IPS-18c (cell line): ENCODE measurements at regions not wholly inside any gene's neighbourhood (a gene's known extent, or its start where the extent isn't known, plus 50 kb on each side); places are given as distances from the start of the nearest gene placed in this dataset.

Source experiments
- H3K4me3 ChIP-seq: 2 replicates; pipeline ENCODE4 v1.7.0; 2013; ENCODE audit warnings: low read depth, mild to moderate bottlenecking, low read length, moderate library complexity; ENCODE audit not compliant: insufficient read depth
- H3K9me3 ChIP-seq: one replicate; pipeline ENCODE4 v1.6.1; 2013; ENCODE audit warnings: mild to moderate bottlenecking, low read length, moderate library complexity; ENCODE audit not compliant: control insufficient read depth, insufficient read depth

DNA sequence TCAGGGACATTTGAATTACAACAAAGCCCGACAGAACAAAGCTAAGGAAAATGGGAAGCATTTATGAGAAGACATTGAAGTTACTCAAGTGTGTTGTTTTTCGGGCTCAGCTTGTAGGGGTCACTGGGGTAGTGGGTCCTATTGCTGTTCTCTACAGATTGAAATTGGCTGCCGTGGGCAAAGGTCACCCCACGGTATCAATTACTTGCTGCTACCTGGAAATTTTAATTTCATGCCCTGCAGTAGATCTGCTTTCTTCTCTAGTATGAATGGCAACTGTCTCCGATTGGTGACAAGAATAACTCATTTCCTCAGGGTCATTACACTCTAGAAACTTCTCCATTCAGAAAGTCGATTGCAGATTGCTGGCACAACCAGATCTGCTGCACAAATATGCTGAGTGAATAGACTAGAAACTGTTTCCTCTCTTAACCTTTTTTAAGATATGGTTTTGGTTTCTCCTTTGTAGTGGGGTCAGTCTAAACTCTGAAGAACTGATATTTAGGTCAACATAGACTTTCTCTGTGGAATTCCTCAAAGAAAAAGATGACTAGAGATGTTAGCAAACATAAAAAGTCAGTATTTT, 454.1 kb downstream of the ARHGEF28 start:
- Histone ChIP-seq H3K4me3 (no peak overlapping the region), H3K9me3 (no peaks in the 10 kb centered on the region)

- H3K9me3 ChIP-seq, result no peaks in the 10 kb centered on the region
- H3K4me3 ChIP-seq, result no peak overlapping the region
Observed at GRCh38 chr5:74075501-74076484, 449.8 kb downstream of the ARHGEF28 start.

GRCh38 chr5:74074111-74074510, 448.1 kb downstream of the ARHGEF28 start:
- H3K9me3 ChIP-seq, result no peaks in the 10 kb centered on the region
- H3K4me3 ChIP-seq, result no peak overlapping the region

GRCh38 chr5:74073257-74073656, 447.3 kb downstream of the ARHGEF28 start:
- Histone ChIP-seq H3K9me3 (no peaks in the 10 kb centered on the region), H3K4me3 (no peak overlapping the region)

GRCh38 chr5:74072646-74073045, 446.6 kb downstream of the ARHGEF28 start:
- Histone ChIP-seq H3K9me3 (no peaks in the 10 kb centered on the region), H3K4me3 (no peak overlapping the region)

GRCh38 chr5:74070766-74071165, 444.8 kb downstream of the ARHGEF28 start:
- H3K9me3 ChIP-seq, result no peaks in the 10 kb centered on the region
- no peak overlapping the region for H3K4me3 ChIP-seq

GRCh38 chr5:74069741-74070140, 443.7 kb downstream of the ARHGEF28 start:
- Histone ChIP-seq H3K9me3 (no peaks in the 10 kb centered on the region), H3K4me3 (no peak overlapping the region)

DNA sequence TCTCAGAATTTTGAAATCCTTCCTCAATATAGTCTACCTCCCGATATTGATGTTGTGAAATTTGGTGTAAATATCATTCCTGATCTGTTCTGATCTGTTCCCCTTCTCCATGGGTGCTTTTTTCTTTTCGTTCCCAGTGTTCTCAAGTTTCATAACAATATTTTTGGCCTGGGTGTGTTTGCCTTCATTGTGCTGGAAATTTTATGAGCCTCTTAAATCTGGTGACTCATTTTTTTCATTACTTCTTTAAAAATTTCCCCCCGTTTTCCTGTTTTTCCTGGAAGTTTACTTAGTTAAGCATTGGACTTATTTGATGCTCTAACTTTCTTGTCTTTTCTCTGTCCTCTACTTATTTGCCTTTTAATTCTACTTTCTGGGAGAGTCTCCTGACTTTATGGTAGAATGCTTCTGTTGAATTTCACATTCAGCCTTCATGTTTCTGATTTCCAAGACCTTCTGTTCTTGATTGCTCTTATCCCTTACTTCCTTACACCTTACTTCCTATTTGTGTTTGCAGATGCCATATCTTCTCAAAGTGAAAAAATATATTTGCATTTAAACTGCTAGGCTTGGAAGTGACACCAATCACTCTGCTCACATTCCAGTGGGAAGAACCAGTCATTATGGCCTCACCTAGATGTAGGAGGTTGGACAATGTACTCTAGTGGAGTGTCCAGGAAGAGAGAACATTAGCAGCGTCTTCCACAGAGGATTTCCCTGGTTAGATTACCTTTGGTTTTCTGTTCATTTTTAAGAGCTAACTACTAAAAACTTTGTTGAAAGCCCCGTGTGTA, 441.9 kb downstream of the ARHGEF28 start:
- Histone ChIP-seq H3K9me3 (no peaks in the 10 kb centered on the region), H3K4me3 (no peak overlapping the region)

DNA sequence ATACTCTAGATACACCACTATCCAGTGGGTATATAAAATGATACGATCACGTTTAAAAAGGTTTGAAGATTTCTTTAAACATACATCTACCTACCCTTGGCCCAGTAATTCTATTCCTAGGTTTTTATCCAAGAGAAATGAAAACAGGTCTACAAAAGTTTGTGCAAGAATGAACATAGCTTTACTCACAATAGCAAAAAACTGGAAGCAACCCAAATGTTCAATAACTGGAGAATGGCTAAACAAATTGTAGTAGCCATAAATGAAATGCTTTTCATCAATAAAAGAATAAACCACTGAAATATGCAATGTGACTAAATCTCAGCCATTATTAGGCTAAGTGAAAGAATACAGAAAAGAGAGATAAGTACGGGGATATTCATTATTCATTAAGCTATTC, 438.9 kb downstream of the ARHGEF28 start:
- Histone ChIP-seq H3K4me3 (no peak overlapping the region), H3K9me3 (no peaks in the 10 kb centered on the region)

GRCh38 chr5:74064225-74064624, 438.2 kb downstream of the ARHGEF28 start:
- H3K9me3 ChIP-seq, result no peaks in the 10 kb centered on the region
- no peak overlapping the region for H3K4me3 ChIP-seq

DNA sequence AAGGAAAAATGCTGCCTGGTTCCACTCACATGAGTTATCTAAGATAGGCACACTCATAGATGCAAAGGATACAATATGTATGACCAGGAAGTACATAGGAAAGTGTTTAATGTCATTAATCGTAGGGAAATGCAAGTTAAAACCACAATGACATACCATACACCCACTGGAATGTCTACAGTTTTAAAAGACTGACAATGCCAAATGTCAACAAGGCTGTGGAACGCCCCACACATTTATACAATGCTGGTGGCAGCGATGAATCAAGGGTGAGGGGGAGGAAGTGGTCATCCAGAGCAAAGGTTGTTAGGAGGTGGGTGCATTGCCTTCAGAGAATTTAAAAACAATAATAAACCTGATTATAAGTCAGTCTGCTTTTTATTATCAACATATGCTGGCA, 437.8 kb downstream of the ARHGEF28 start:
- Histone ChIP-seq H3K4me3 (no peak overlapping the region), H3K9me3 (no peaks in the 10 kb centered on the region)

DNA sequence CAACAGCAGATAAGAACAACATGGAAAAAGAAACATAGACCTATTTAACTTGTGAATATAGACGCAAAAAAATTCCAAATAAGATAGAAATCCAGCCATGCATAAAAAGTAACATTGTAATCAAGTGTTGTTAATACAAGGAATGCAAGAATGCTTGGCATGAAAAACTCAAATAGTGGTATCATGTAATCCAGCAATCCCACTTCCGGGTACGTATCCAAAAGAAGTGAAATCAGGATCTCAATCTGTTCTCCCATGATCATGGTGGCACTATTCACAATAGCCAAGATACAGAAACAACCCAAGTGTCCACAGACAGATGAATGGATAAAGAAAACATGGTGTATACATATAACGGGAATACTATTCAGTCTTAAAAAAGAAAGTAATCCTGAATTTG, 437.4 kb downstream of the ARHGEF28 start:
- Histone ChIP-seq H3K4me3 (no peak overlapping the region), H3K9me3 (no peaks in the 10 kb centered on the region)

GRCh38 chr5:74061292-74061691, 435.3 kb downstream of the ARHGEF28 start:
- H3K9me3 ChIP-seq, result no peaks in the 10 kb centered on the region
- H3K4me3 ChIP-seq, result no peak overlapping the region

DNA sequence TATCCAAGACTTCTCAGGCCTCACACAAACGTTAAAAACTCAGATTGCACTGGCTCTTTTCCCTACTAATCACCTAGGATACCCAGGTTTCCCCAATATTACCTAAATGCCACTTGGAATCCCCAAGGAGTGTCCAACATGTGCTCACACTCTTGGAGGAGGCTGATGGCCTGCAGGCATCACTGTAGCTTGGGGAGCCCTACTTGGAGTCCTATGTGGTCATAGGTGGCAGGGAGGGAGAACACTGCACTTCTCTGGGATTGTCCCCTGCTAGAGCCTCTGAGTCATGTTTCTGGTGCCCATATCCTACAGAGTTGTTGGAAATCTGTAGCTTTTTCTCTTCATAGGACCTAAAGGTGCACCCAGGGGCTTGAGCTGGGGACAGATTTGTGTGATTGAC, 433.7 kb downstream of the ARHGEF28 start:
- Histone ChIP-seq H3K4me3 (no peak overlapping the region), H3K9me3 (no peaks in the 10 kb centered on the region)

DNA sequence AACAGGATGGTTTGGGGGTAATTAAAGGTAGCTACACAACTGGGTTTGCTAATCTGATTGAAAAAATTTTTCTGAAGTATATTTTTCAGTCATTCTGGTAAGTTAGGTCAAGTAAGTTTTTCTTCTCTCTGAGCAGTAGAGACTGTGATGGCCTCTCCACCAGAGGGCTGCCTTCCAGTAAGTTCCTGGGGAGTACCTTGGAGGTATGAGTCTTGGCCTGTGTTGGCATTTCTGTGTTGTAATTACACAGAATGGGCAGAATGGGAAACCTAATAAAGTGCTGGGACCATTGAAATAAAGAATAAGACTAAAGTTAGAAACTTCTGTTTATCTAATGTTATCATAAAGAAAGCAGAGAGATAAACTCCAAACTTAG, 430.8 kb downstream of the ARHGEF28 start:
- no peak overlapping the region for H3K4me3 ChIP-seq
- no peaks in the 10 kb centered on the region for H3K9me3 ChIP-seq

GRCh38 chr5:74056107-74056788, 430.3 kb downstream of the ARHGEF28 start:
- H3K9me3 ChIP-seq, result no peaks in the 10 kb centered on the region
- H3K4me3 ChIP-seq, result no peak overlapping the region

GRCh38 chr5:74055486-74056106, 429.6 kb downstream of the ARHGEF28 start:
- Histone ChIP-seq H3K4me3 (no peak overlapping the region), H3K9me3 (no peaks in the 10 kb centered on the region)
